Fibroblast of the aortic adventitia (primary cell): ENCODE measurements at regions not wholly inside any gene's neighbourhood (a gene's known extent, or its start where the extent isn't known, plus 50 kb on each side); places are given as distances from the start of the nearest gene placed in this dataset.

Source experiments
- DNase-seq: peaks from one replicate; pipeline ENCODE4 v3.0.0-alpha.2; 2010; ENCODE audit warnings: low read depth
- H3K4me3 ChIP-seq: 2 replicates; pipeline ENCODE4 v1.5.1; 2011; ENCODE audit warnings: low read depth, mild to moderate bottlenecking, control low read depth, low read length, moderate library complexity
- TF ChIP-seq, protein P1 (sequence below): IDR thresholded peaks from 2 replicates; pipeline ENCODE4 v1.5.1; 2011; ENCODE audit warnings: mild to moderate bottlenecking, low read length, control low read depth, inconsistent platforms; ENCODE audit not compliant: insufficient read depth

GRCh38 chr4:119865389-119865788 lies 201.3 kb downstream of the MAD2L1 start:
- TF ChIP-seq, protein P1, sequence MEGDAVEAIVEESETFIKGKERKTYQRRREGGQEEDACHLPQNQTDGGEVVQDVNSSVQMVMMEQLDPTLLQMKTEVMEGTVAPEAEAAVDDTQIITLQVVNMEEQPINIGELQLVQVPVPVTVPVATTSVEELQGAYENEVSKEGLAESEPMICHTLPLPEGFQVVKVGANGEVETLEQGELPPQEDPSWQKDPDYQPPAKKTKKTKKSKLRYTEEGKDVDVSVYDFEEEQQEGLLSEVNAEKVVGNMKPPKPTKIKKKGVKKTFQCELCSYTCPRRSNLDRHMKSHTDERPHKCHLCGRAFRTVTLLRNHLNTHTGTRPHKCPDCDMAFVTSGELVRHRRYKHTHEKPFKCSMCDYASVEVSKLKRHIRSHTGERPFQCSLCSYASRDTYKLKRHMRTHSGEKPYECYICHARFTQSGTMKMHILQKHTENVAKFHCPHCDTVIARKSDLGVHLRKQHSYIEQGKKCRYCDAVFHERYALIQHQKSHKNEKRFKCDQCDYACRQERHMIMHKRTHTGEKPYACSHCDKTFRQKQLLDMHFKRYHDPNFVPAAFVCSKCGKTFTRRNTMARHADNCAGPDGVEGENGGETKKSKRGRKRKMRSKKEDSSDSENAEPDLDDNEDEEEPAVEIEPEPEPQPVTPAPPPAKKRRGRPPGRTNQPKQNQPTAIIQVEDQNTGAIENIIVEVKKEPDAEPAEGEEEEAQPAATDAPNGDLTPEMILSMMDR: no peak
- DNase-seq: peak; percentile 43
- H3K4me3 ChIP-seq: no peak overlapping the region

- H3K4me3 ChIP-seq: no peak overlapping the region
- TF ChIP-seq, protein P1: no peak
- DNase-seq: no peak
Measured at GRCh38 chr4:119861731-119862130, 204.9 kb downstream of the MAD2L1 start.

- no peak overlapping the region for H3K4me3 ChIP-seq
- peak; percentile 22 for DNase-seq
- TF ChIP-seq, protein P1: no peak
Measured at GRCh38 chr4:119858176-119858575, 208.5 kb downstream of the MAD2L1 start.

DNA sequence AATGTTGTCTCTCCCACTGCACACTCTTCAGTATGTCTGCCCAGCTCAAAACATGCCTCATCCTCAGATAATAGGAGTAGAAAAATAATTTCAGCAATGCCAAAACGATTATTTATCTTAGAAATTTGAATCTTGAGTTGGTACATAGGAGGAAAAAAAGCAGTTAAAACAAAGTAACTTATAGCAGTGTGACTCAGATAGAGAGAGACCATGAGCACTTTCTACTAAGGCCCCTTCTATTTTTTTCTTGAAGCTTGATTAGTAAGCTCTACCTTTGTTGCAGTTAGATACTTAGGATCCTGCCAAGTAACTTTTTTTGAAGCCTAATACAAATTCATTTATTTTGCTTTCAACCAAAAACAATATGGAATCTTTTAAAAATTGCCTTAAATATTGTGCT lies 212.3 kb downstream of the MAD2L1 start:
- DNase-seq: no peak
- TF ChIP-seq, protein P1: no peak

DNA sequence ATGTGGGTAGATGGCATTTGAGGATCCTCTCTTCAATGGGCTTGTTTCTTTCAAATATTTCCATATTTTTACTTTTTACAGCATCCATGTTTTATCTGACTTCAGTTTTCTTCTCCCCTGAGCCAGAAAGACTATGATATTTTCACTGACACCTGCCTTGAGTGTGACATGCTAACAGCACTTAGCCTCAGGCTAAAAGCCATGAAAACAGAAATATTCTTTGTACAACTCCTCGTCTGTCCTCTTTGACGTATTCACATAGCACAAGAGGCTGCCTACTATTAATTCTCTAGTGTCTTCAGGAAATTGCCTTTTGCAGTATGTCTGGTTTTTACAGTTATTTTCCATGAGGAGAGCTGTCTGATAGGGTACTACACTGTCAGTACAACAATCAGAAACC lies 215.0 kb downstream of the MAD2L1 start:
- TF ChIP-seq, protein P1: no peak
- DNase-seq: no peak
- H3K4me3 ChIP-seq: no peak overlapping the region

More for the DNA sequence above, 212.3 kb downstream of the MAD2L1 start:
- H3K4me3 ChIP-seq: no peak overlapping the region

- no peak overlapping the region for H3K4me3 ChIP-seq
- TF ChIP-seq, protein P1: no peak
- DNase-seq: no peak
Measured at GRCh38 chr4:119841361-119841760, 212.8 kb upstream of the PDE5A start.

- no peak for DNase-seq
- no peak overlapping the region for H3K4me3 ChIP-seq
Measured at GRCh38 chr4:119835613-119835910, 207.0 kb upstream of the PDE5A start.

More at GRCh38 chr4:119835613-119835910, 207.0 kb upstream of the PDE5A start:
- TF ChIP-seq, protein P1: no peak
